Suprapubic skin (tissue), 4 donors: ENCODE measurements at regions not wholly inside any gene's neighbourhood (a gene's known extent, or its start where the extent isn't known, plus 50 kb on each side); places are given as distances from the start of the nearest gene placed in this dataset.

ENCODE experiments used
- DNase-seq, 2 donors: peaks; one replicate each; pipeline ENCODE4 v3.0.0-alpha.2; 2019; ENCODE audit warnings: low spot score in 2 of 2
- H3K27ac ChIP-seq: fragments of 200-600 bp; sonication (generic); one replicate; pipeline ENCODE4 v1.5.1; 2019
- H3K27me3 ChIP-seq: fragments of 200-600 bp; sonication (generic); one replicate; pipeline ENCODE4 v1.5.1; 2019
- H3K36me3 ChIP-seq: fragments of 200-600 bp; sonication (generic); one replicate; pipeline ENCODE4 v1.5.1; 2019
- H3K4me1 ChIP-seq: fragments of 200-600 bp; sonication (generic); one replicate; pipeline ENCODE4 v1.5.1; 2019
- H3K4me3 ChIP-seq: fragments of 200-600 bp; sonication (generic); one replicate; pipeline ENCODE4 v1.5.1; 2019; ENCODE audit warnings: mild to moderate bottlenecking
- H3K9me3 ChIP-seq: fragments of 200-600 bp; sonication (generic); one replicate; pipeline ENCODE4 v1.5.1; 2019
- EP300 ChIP-seq: sonication (generic); formaldehyde crosslinking; IDR thresholded peaks from one replicate; pipeline ENCODE4 v1.6.1; 2017; ENCODE audit warnings: antibody characterized with exemption
- POLR2A ChIP-seq, 2 donors: fragments of 450-650 bp; IDR thresholded peaks; one replicate each; pipeline ENCODE4 v1.6.1; 2017; ENCODE audit warnings: antibody characterized with exemption in 2 of 2, mild to moderate bottlenecking in 2 of 2, moderate library complexity in 2 of 2
- POLR2AphosphoS5 ChIP-seq, 3 donors: sonication (generic); formaldehyde crosslinking; IDR thresholded peaks; one replicate each; pipeline ENCODE4 v1.6.1; 2017; ENCODE audit warnings: antibody characterized with exemption in 3 of 3
- WGBS: methylation state at CpG from one replicate; pipeline ENCODE4 v1.1.5; 2018; 5-methylcytosine and 5-hydroxymethylcytosine counted together
- TF ChIP-seq, protein P1 (sequence below), 2 donors: fragments of 200-600 bp in 1 of 2; fragments of 450-650 bp in 1 of 2; sonication (generic) in 1 of 2; IDR thresholded peaks; one replicate each; pipeline ENCODE4 v1.5.1; 2016 to 2019; ENCODE audit warnings: antibody characterized with exemption in 2 of 2, mild to moderate bottlenecking in 1 of 2, moderate library complexity in 1 of 2

GRCh38 chr3:71951842-71952241 is 166.9 kb upstream of the PROK2 start:
- no peaks in the 10 kb centered on the region for H3K36me3 ChIP-seq
- peaks cover 3% of the 10 kb centered on the region for H3K4me1 ChIP-seq
- H3K4me3 ChIP-seq, result no peak overlapping the region
- 68% methylated on average over 4 of the region's 4 CpGs for WGBS
- TF ChIP-seq, protein P1, sequence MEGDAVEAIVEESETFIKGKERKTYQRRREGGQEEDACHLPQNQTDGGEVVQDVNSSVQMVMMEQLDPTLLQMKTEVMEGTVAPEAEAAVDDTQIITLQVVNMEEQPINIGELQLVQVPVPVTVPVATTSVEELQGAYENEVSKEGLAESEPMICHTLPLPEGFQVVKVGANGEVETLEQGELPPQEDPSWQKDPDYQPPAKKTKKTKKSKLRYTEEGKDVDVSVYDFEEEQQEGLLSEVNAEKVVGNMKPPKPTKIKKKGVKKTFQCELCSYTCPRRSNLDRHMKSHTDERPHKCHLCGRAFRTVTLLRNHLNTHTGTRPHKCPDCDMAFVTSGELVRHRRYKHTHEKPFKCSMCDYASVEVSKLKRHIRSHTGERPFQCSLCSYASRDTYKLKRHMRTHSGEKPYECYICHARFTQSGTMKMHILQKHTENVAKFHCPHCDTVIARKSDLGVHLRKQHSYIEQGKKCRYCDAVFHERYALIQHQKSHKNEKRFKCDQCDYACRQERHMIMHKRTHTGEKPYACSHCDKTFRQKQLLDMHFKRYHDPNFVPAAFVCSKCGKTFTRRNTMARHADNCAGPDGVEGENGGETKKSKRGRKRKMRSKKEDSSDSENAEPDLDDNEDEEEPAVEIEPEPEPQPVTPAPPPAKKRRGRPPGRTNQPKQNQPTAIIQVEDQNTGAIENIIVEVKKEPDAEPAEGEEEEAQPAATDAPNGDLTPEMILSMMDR (IDR thresholded peaks at IDR 0.05), result no peak
- TF ChIP-seq EP300 (no peak), POLR2A (IDR thresholded peaks at IDR 0.05) (no peak), POLR2AphosphoS5 (IDR thresholded peaks at IDR 0.05) (no peak)
- no peaks in the 10 kb centered on the region for H3K9me3 ChIP-seq
- no peak for DNase-seq
- no peak overlapping the region for H3K27ac ChIP-seq
- no peaks in the 10 kb centered on the region for H3K27me3 ChIP-seq

DNA sequence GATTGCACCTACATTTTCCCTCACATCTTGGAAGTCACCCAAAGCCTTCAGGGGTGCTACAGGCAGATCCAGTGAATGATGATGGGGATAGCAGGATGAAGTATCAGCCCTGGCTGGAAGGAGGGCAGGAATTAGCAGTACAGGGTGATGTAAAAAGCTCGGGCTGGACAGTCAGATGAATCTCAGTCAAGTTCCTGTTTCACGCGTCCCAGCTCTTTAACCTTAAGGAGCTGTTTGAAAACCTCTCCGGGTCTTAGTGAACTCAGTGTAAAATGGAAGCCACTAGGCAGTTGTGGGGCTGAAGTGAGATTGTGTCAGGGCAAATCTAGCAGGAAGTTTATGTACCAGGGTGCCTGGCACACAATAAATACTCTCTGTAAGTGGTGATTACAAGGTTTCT is 166.4 kb upstream of the PROK2 start:
- 82% methylated on average over 4 of the region's 4 CpGs for WGBS
- DNase-seq, result no peak
- H3K36me3 ChIP-seq, result no peaks in the 10 kb centered on the region
- H3K27ac ChIP-seq, result no peak overlapping the region
- peaks cover 3% of the 10 kb centered on the region for H3K4me1 ChIP-seq
- TF ChIP-seq EP300, result no peak
- TF ChIP-seq POLR2A (IDR thresholded peaks at IDR 0.05), result no peak
- TF ChIP-seq, protein P1 (IDR thresholded peaks at IDR 0.05), result no peak
- TF ChIP-seq POLR2AphosphoS5 (IDR thresholded peaks at IDR 0.05), result no peak
- no peaks in the 10 kb centered on the region for H3K9me3 ChIP-seq
- H3K27me3 ChIP-seq, result no peaks in the 10 kb centered on the region
- no peak overlapping the region for H3K4me3 ChIP-seq

DNA sequence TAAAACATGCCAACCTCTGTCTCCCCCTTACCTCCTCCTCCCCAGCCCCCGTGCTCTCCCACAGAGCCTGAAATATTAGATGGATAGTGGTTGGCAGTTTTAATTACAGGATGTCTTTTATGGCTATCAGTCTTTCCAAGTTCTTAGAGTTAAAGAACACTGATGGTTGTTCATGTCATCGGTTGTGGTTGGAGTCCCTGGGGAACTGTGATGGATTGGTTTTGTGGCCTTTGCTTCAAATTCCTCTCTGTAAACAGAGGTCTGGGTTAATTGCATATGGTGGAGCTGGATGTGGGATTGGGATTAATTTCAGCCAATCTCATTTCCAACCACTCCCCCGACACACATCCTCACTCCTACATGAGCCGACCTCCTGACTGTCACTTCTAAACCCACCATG is 164.5 kb upstream of the PROK2 start:
- Histone ChIP-seq H3K27me3 (peaks cover 6% of the 10 kb centered on the region), H3K27ac (no peak overlapping the region), H3K4me1 (no peaks in the 10 kb centered on the region), H3K36me3 (no peaks in the 10 kb centered on the region), H3K4me3 (no peak overlapping the region), H3K9me3 (no peaks in the 10 kb centered on the region)
- 74% methylated on average over 4 of the region's 4 CpGs for WGBS
- no peak for DNase-seq
- TF ChIP-seq POLR2A (IDR thresholded peaks at IDR 0.05) (no peak), POLR2AphosphoS5 (IDR thresholded peaks at IDR 0.05) (no peak), EP300 (no peak)
- TF ChIP-seq, protein P1 (IDR thresholded peaks at IDR 0.05), result no peak

- TF ChIP-seq POLR2AphosphoS5 (IDR thresholded peaks at IDR 0.05) (no peak), POLR2A (IDR thresholded peaks at IDR 0.05) (no peak), EP300 (no peak)
- TF ChIP-seq, protein P1 (IDR thresholded peaks at IDR 0.05), result no peak
- Histone ChIP-seq H3K36me3 (no peaks in the 10 kb centered on the region), H3K9me3 (no peaks in the 10 kb centered on the region), H3K4me1 (no peaks in the 10 kb centered on the region), H3K4me3 (no peak overlapping the region), H3K27me3 (peaks cover 9% of the 10 kb centered on the region), H3K27ac (no peak overlapping the region)
- no peak for DNase-seq
- 73% methylated on average over 5 of the region's 5 CpGs for WGBS
Observed at GRCh38 chr3:71944482-71945065, 159.6 kb upstream of the PROK2 start.

DNA sequence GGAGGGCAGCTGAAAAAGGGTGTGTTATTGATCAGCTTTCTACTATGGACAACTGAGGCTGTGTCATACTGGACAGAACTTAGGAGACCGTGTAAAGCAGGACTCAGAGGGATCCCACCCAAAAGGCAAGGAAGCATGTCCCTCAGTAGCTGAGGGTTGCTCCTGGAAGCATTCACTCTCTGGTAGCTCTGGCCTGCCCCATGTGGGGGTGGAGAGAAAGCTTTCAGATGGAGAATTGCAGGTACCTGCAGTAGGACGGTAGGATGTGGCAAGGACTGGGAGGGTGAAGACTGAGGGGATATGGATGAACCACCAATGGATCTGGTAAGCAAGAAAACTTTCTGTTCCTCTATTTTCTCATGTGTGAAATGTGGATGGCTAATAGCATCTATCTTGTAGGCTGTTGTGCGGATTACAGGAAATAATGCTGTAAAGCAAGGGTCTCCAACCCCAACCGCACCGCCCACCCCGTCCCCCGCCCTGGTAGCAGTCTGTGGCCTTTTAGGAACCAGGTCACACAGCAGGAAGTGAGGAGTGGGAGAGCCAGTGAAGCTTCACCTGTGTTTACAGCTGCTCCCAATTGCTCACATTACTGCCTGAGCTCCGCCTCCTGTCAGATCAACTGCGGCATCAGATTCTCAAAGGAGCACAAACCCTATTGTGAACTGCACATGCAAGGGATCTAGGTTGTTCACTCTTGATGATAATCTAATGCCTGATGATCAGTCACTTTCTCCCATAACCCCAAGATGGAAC is 157.7 kb upstream of the PROK2 start:
- Histone ChIP-seq H3K4me3 (no peak overlapping the region), H3K4me1 (no peaks in the 10 kb centered on the region), H3K27ac (no peak overlapping the region), H3K27me3 (peaks cover 9% of the 10 kb centered on the region), H3K36me3 (no peaks in the 10 kb centered on the region), H3K9me3 (no peaks in the 10 kb centered on the region)
- WGBS, result 86% methylated on average over 9 of the region's 9 CpGs
- TF ChIP-seq EP300 (no peak), POLR2A (IDR thresholded peaks at IDR 0.05) (no peak)
- TF ChIP-seq, protein P1 (IDR thresholded peaks at IDR 0.05), result no peak
- DNase-seq, result no peak
